ENCODE measurements at regions not wholly inside any gene's neighbourhood (a gene's known extent, or its start where the extent isn't known, plus 50 kb on each side); places are given as distances from the start of the nearest gene placed in this dataset.

- TF ChIP-seq MAX (IDR thresholded peaks at IDR 0.05) (no peak), YY1 (IDR thresholded peaks at IDR 0.05; ENCODE audit: low read depth) (no peak), CEBPB (IDR thresholded peaks at IDR 0.05) (no peak), TAF1 (IDR thresholded peaks at IDR 0.05; ENCODE audit: low read depth) (no peak), RAD21 (IDR thresholded peaks at IDR 0.05; ENCODE audit: low read depth) (no peak), EP300 (IDR thresholded peaks at IDR 0.05; ENCODE audit: borderline replicate concordance) (no peak), ZBTB7A (IDR thresholded peaks at IDR 0.05; ENCODE audit: low read depth) (no peak), USF1 (IDR thresholded peaks at IDR 0.05) (no peak), CREB1 (IDR thresholded peaks at IDR 0.05; ENCODE audit: low read depth) (no peak), REST (IDR thresholded peaks at IDR 0.05; ENCODE audit: low read depth) (no peak)
These were observed 262.9 kb upstream of the SLITRK3 start for GRCh38 chr3:165459111-165459510.

All from Ishikawa (cell line).